ENCODE measurements at regions not wholly inside any gene's neighbourhood (a gene's known extent, or its start where the extent isn't known, plus 50 kb on each side); places are given as distances from the start of the nearest gene placed in this dataset.

- H3K36me3 ChIP-seq (ENCODE audit: insufficient read depth, low read length, poor library complexity, severe bottlenecking) = no peaks in the 10 kb centered on the region
- H3K27me3 ChIP-seq (replicated peaks; ENCODE audit: insufficient read depth, low read depth, low read length, poor library complexity) = no peaks in the 10 kb centered on the region
- no peaks in the 10 kb centered on the region for H3K4me1 ChIP-seq (ENCODE audit: insufficient read depth, low read length, poor library complexity, severe bottlenecking)
- intact Hi-C loops (cut with micrococcal nuclease; ENCODE audit: unreplicated experiment) = no loop called here
- H3K9me3 ChIP-seq (ENCODE audit: low read depth, low read length, poor library complexity, severe bottlenecking) = no peaks in the 10 kb centered on the region
- H3K4me3 ChIP-seq (ENCODE audit: low read depth, low read length, poor library complexity, severe bottlenecking) = no peak overlapping the region
- POLR2A ChIA-PET (ENCODE audit: low non-redundant PET) = no interaction called here
- DNase-seq (ENCODE audit: low spot score) = no peak
- TF ChIP-seq CTCF (conservative IDR thresholded peaks at IDR 0.05; ENCODE audit: low read depth, low read length) (no peak), EZH2 (IDR thresholded peaks at IDR 0.05; ENCODE audit: borderline replicate concordance, low read depth, low read length, poor library complexity, severe bottlenecking) (no peak)
- no TSS peak for BruUV-seq (replicated peaks)
- no peak overlapping the region for H3K27ac ChIP-seq (ENCODE audit: low read depth, low read length, poor library complexity, severe bottlenecking)
- CTCF ChIA-PET = no interaction called here
Measured at GRCh38 chr19:37303591-37304171, 67.2 kb upstream of the ZNF527 start.

GRCh38 chr19:37304190-37304883, 66.6 kb upstream of the ZNF527 start:
- no TSS peak for BruUV-seq (replicated peaks)
- Histone ChIP-seq H3K27me3 (replicated peaks; ENCODE audit: insufficient read depth, low read depth, low read length, poor library complexity) (no peaks in the 10 kb centered on the region), H3K27ac (ENCODE audit: low read depth, low read length, poor library complexity, severe bottlenecking) (no peak overlapping the region), H3K9me3 (ENCODE audit: low read depth, low read length, poor library complexity, severe bottlenecking) (no peaks in the 10 kb centered on the region), H3K4me1 (ENCODE audit: insufficient read depth, low read length, poor library complexity, severe bottlenecking) (no peaks in the 10 kb centered on the region), H3K36me3 (ENCODE audit: insufficient read depth, low read length, poor library complexity, severe bottlenecking) (no peaks in the 10 kb centered on the region), H3K4me3 (ENCODE audit: low read depth, low read length, poor library complexity, severe bottlenecking) (no peak overlapping the region)
- TF ChIP-seq CTCF (conservative IDR thresholded peaks at IDR 0.05; ENCODE audit: low read depth, low read length) (no peak), EZH2 (IDR thresholded peaks at IDR 0.05; ENCODE audit: borderline replicate concordance, low read depth, low read length, poor library complexity, severe bottlenecking) (no peak)
- ChIA-PET POLR2A (ENCODE audit: low non-redundant PET) (no interaction called here), CTCF (no interaction called here)
- DNase-seq (ENCODE audit: low spot score) = no peak
- intact Hi-C loops (cut with micrococcal nuclease; ENCODE audit: unreplicated experiment) = no loop called here

- intact Hi-C loops (cut with micrococcal nuclease; ENCODE audit: unreplicated experiment) = no loop called here
- no peak for DNase-seq (ENCODE audit: low spot score)
- Histone ChIP-seq H3K27me3 (replicated peaks; ENCODE audit: insufficient read depth, low read depth, low read length, poor library complexity) (no peaks in the 10 kb centered on the region), H3K36me3 (ENCODE audit: insufficient read depth, low read length, poor library complexity, severe bottlenecking) (no peaks in the 10 kb centered on the region), H3K4me1 (ENCODE audit: insufficient read depth, low read length, poor library complexity, severe bottlenecking) (no peaks in the 10 kb centered on the region), H3K27ac (ENCODE audit: low read depth, low read length, poor library complexity, severe bottlenecking) (no peak overlapping the region), H3K9me3 (ENCODE audit: low read depth, low read length, poor library complexity, severe bottlenecking) (no peaks in the 10 kb centered on the region), H3K4me3 (ENCODE audit: low read depth, low read length, poor library complexity, severe bottlenecking) (no peak overlapping the region)
- POLR2A ChIA-PET (ENCODE audit: low non-redundant PET) = no interaction called here
- no peak for TF ChIP-seq CTCF (conservative IDR thresholded peaks at IDR 0.05; ENCODE audit: low read depth, low read length)
- TF ChIP-seq EZH2 (IDR thresholded peaks at IDR 0.05; ENCODE audit: borderline replicate concordance, low read depth, low read length, poor library complexity, severe bottlenecking) = no peak
- CTCF ChIA-PET = no interaction called here
- BruUV-seq (replicated peaks) = no TSS peak
Measured at GRCh38 chr19:37304884-37305255, 66.0 kb upstream of the ZNF527 start.

All from A673 (cell line).